Natural killer cell (primary cell): ENCODE measurements at regions not wholly inside any gene's neighbourhood (a gene's known extent, or its start where the extent isn't known, plus 50 kb on each side); places are given as distances from the start of the nearest gene placed in this dataset.

ENCODE experiments used
- ATAC-seq, 3 donors: fragments of 150-1000 bp in 2 of 3; fragments of 200-7000 bp in 1 of 3; cut with Tn5 transposase; 1 replicate in 1 of 3; 2 replicates in 2 of 3; pipeline ENCODE4 v1.10.0; 2021; ENCODE audit warnings: mild to moderate bottlenecking in 2 of 3, moderate library complexity in 2 of 3
- DNase-seq, 2 donors: peaks; one replicate each; pipeline versions ENCODE4 v3.0.0 to v3.0.0-alpha.2; 2013 to 2021; ENCODE audit warnings: mixed read lengths in 1 of 2
- H3K27ac ChIP-seq: one replicate; pipeline ENCODE4 v1.5.1; 2013; ENCODE audit warnings: mild to moderate bottlenecking, low read length
- H3K27me3 ChIP-seq: one replicate; pipeline ENCODE4 v1.6.1; 2013; ENCODE audit warnings: low read length; ENCODE audit not compliant: control insufficient read depth, insufficient read depth
- H3K36me3 ChIP-seq: one replicate; pipeline ENCODE4 v1.6.1; 2013; ENCODE audit warnings: low read length; ENCODE audit not compliant: control insufficient read depth, insufficient read depth
- H3K4me1 ChIP-seq: one replicate; pipeline ENCODE4 v1.6.1; 2013; ENCODE audit warnings: low read length; ENCODE audit not compliant: control insufficient read depth, insufficient read depth
- H3K4me3 ChIP-seq: one replicate; pipeline ENCODE4 v1.5.1; 2013; ENCODE audit warnings: low read length
- H3K9me3 ChIP-seq: one replicate; pipeline ENCODE4 v1.6.1; 2013; ENCODE audit warnings: low read length; ENCODE audit not compliant: control insufficient read depth, insufficient read depth
- H3K27ac Mint-ChIP-seq, 2 donors: one replicate each; pipeline ENCODE4 v1.8.0; 2022; ENCODE audit warnings: mild to moderate bottlenecking in 2 of 2, mixed read lengths in 2 of 2, moderate library complexity in 1 of 2
- H3K27me3 Mint-ChIP-seq, 2 donors: one replicate each; pipeline ENCODE4 v1.8.0; 2022; ENCODE audit warnings: low read depth in 2 of 2, mixed read lengths in 2 of 2
- H3K36me3 Mint-ChIP-seq: one replicate; pipeline ENCODE4 v1.8.0; 2022; ENCODE audit warnings: mixed read lengths
- H3K4me1 Mint-ChIP-seq, 2 donors: one replicate each; pipeline ENCODE4 v1.8.0; 2022; ENCODE audit warnings: mixed read lengths in 2 of 2
- H3K4me3 Mint-ChIP-seq: one replicate; pipeline ENCODE4 v1.8.0; 2022; ENCODE audit warnings: mild to moderate bottlenecking, moderate library complexity, mixed read lengths
- H3K9me3 Mint-ChIP-seq, 2 donors: one replicate each; pipeline ENCODE4 v1.8.0; 2022; ENCODE audit warnings: mixed read lengths in 2 of 2
- WGBS: methylation state at CpG from one replicate; pipeline ENCODE4 v1.1.7; 2013; ENCODE audit warnings: missing lambda C conversion rate; ENCODE audit not compliant: insufficient coverage; 5-methylcytosine and 5-hydroxymethylcytosine counted together
- intact Hi-C: fragments of 100-400 bp; cut with micrococcal nuclease; formaldehyde crosslinking; loops from one replicate; pipeline ENCODE4 v1.14.2; 2022
- TF ChIP-seq, protein P1 (sequence below): fragments of 200-600 bp; IDR thresholded peaks from one replicate; pipeline ENCODE4 v1.8.0; 2022; ENCODE audit warnings: antibody characterized with exemption

GRCh38 chr10:107631876-107632275 is 467.4 kb upstream of the SORCS1 start:
- H3K9me3 Mint-ChIP-seq: peaks cover 6 to 11% of the 10 kb centered on the region in 2 donors
- intact Hi-C loops: no loop called here
- WGBS: 63% methylated on average over 4 of the region's 4 CpGs
- H3K4me3 ChIP-seq: no peak overlapping the region
- no peak overlapping the region for H3K27ac Mint-ChIP-seq
- TF ChIP-seq, protein P1, sequence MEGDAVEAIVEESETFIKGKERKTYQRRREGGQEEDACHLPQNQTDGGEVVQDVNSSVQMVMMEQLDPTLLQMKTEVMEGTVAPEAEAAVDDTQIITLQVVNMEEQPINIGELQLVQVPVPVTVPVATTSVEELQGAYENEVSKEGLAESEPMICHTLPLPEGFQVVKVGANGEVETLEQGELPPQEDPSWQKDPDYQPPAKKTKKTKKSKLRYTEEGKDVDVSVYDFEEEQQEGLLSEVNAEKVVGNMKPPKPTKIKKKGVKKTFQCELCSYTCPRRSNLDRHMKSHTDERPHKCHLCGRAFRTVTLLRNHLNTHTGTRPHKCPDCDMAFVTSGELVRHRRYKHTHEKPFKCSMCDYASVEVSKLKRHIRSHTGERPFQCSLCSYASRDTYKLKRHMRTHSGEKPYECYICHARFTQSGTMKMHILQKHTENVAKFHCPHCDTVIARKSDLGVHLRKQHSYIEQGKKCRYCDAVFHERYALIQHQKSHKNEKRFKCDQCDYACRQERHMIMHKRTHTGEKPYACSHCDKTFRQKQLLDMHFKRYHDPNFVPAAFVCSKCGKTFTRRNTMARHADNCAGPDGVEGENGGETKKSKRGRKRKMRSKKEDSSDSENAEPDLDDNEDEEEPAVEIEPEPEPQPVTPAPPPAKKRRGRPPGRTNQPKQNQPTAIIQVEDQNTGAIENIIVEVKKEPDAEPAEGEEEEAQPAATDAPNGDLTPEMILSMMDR: no peak
- no peaks in the 10 kb centered on the region for H3K36me3 ChIP-seq
- no peaks in the 10 kb centered on the region for H3K27me3 ChIP-seq
- DNase-seq: no peak
- ATAC-seq: no peak
- H3K9me3 ChIP-seq: no peaks in the 10 kb centered on the region
- no peaks in the 10 kb centered on the region for H3K4me1 Mint-ChIP-seq
- no peak overlapping the region for H3K27ac ChIP-seq
- no peak overlapping the region for H3K4me3 Mint-ChIP-seq
- H3K4me1 ChIP-seq: no peaks in the 10 kb centered on the region
- H3K36me3 Mint-ChIP-seq: no peaks in the 10 kb centered on the region
- H3K27me3 Mint-ChIP-seq: no peaks in the 10 kb centered on the region

DNA sequence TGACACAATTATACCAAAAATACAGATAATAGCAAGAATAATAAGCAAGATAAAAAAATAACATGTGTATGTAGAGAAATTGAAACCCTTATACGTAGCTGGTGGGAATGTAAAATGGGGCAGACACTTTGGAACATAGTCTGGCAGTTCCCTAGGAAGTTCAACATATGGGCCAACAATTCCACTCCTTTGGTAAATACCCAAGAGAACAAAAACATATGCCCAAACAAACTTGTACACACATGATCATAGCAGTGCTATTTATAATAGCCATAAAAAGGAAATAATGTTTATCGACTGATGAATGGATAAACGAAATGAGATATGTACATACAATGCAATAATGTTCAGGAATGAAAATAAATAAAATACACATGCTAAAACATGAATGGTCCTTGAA is 462.4 kb upstream of the SORCS1 start:
- Mint-ChIP-seq H3K4me1 (no peaks in the 10 kb centered on the region), H3K36me3 (no peaks in the 10 kb centered on the region), H3K4me3 (no peak overlapping the region), H3K27ac (no peak overlapping the region), H3K27me3 (no peaks in the 10 kb centered on the region), H3K9me3 (peaks cover 4 to 7% of the 10 kb centered on the region in 2 donors)
- Histone ChIP-seq H3K4me3 (no peak overlapping the region), H3K27ac (no peak overlapping the region), H3K4me1 (no peaks in the 10 kb centered on the region), H3K9me3 (no peaks in the 10 kb centered on the region), H3K27me3 (no peaks in the 10 kb centered on the region), H3K36me3 (no peaks in the 10 kb centered on the region)
- 67% methylated on average over 1 of the region's 3 CpGs for WGBS
- no peak for ATAC-seq
- intact Hi-C loops: no loop called here
- TF ChIP-seq, protein P1: no peak
- no peak for DNase-seq

GRCh38 chr10:107623292-107623691 is 458.8 kb upstream of the SORCS1 start:
- no peaks in the 10 kb centered on the region for H3K36me3 ChIP-seq
- WGBS: 68% methylated on average over 3 of the region's 3 CpGs
- H3K9me3 Mint-ChIP-seq: peaks cover 6 to 11% of the 10 kb centered on the region in 2 donors
- no peaks in the 10 kb centered on the region for H3K4me1 ChIP-seq
- no peaks in the 10 kb centered on the region for H3K4me1 Mint-ChIP-seq
- no peak for DNase-seq
- intact Hi-C loops: no loop called here
- H3K27ac Mint-ChIP-seq: no peak overlapping the region
- TF ChIP-seq, protein P1: no peak
- H3K4me3 Mint-ChIP-seq: no peak overlapping the region
- no peaks in the 10 kb centered on the region for H3K27me3 ChIP-seq
- no peak overlapping the region for H3K4me3 ChIP-seq
- H3K27me3 Mint-ChIP-seq: no peaks in the 10 kb centered on the region
- no peak for ATAC-seq
- no peaks in the 10 kb centered on the region for H3K9me3 ChIP-seq
- H3K36me3 Mint-ChIP-seq: no peaks in the 10 kb centered on the region
- no peak overlapping the region for H3K27ac ChIP-seq

DNA sequence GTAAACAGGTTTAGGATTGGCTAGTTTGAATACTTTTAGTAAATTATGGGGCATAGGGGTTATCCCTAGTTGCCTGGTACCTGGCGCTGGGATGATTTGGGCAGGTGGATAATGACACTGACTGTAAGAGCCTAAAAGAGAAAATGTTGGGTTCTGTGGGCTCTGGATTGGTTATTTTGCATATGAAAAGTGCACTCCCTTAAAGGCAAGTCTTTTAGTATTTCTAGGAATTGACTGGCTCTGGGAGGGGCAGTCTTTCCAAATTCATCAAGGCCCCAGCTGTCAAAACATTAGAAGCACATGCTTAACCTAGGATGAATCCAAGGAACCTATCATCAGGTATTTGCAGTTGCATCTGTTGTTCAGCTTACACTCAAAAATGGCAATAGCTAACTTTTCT is 454.6 kb upstream of the SORCS1 start:
- no peak overlapping the region for H3K27ac ChIP-seq
- Mint-ChIP-seq H3K27me3 (no peaks in the 10 kb centered on the region), H3K9me3 (peaks cover 6 to 12% of the 10 kb centered on the region in 2 donors)

More for the DNA sequence above, 454.6 kb upstream of the SORCS1 start:
- TF ChIP-seq, protein P1: no peak
- no peak overlapping the region for H3K27ac Mint-ChIP-seq
- Histone ChIP-seq H3K27me3 (no peaks in the 10 kb centered on the region), H3K4me3 (no peak overlapping the region), H3K4me1 (no peaks in the 10 kb centered on the region), H3K9me3 (no peaks in the 10 kb centered on the region), H3K36me3 (no peaks in the 10 kb centered on the region)
- H3K36me3 Mint-ChIP-seq: no peaks in the 10 kb centered on the region
- no peaks in the 10 kb centered on the region for H3K4me1 Mint-ChIP-seq
- WGBS: 89% methylated on average over 1 of the region's 1 CpG
- no peak for ATAC-seq
- DNase-seq: no peak
- intact Hi-C loops: no loop called here
- no peak overlapping the region for H3K4me3 Mint-ChIP-seq
